Stimulated activated CD4-positive, alpha-beta T cell treated with anti-CD3 and anti-CD28 coated beads, TNF-alpha, amount 100 ng/mL, for 1 hour (primary cell): ENCODE measurements at regions not wholly inside any gene's neighbourhood (a gene's known extent, or its start where the extent isn't known, plus 50 kb on each side); places are given as distances from the start of the nearest gene placed in this dataset.

Experiments used
- DNase-seq, 3 donors: peaks; one replicate each; pipeline ENCODE4 v3.0.0-alpha.2; 2020; ENCODE audit warnings: low read depth in 3 of 3, low spot score in 1 of 3

GRCh38 chr9:79940919-79941318 lies 369.2 kb downstream of the TLE4 start:
- DNase-seq: no peak

- no peak for DNase-seq
Observed at GRCh38 chr9:79939819-79940218, 368.1 kb downstream of the TLE4 start.

- no peak for DNase-seq
Observed at GRCh38 chr9:79936336-79936735, 364.6 kb downstream of the TLE4 start.

GRCh38 chr9:79929285-79929684 lies 357.5 kb downstream of the TLE4 start:
- DNase-seq: no peak

- no peak for DNase-seq
Observed at GRCh38 chr9:79928661-79929223, 357.0 kb downstream of the TLE4 start.

- DNase-seq: no peak
Observed at GRCh38 chr9:79925326-79925725, 353.6 kb downstream of the TLE4 start.

- no peak for DNase-seq
Observed at GRCh38 chr9:79924836-79925235, 353.1 kb downstream of the TLE4 start.

- DNase-seq: no peak
Observed at GRCh38 chr9:79917421-79917820, 345.7 kb downstream of the TLE4 start.

- no peak for DNase-seq
Observed at GRCh38 chr9:79913867-79914266, 342.1 kb downstream of the TLE4 start.

- DNase-seq: no peak
Observed at GRCh38 chr9:79912318-79913070, 340.7 kb downstream of the TLE4 start.

GRCh38 chr9:79911724-79912123 lies 340.0 kb downstream of the TLE4 start:
- DNase-seq: no peak

- no peak for DNase-seq
Observed at GRCh38 chr9:79902825-79903600, 331.2 kb downstream of the TLE4 start.

GRCh38 chr9:79900754-79901153 lies 329.0 kb downstream of the TLE4 start:
- DNase-seq: no peak

GRCh38 chr9:79896390-79896980 lies 324.7 kb downstream of the TLE4 start:
- no peak for DNase-seq

GRCh38 chr9:79895232-79895631 lies 323.5 kb downstream of the TLE4 start:
- DNase-seq: no peak

- no peak for DNase-seq
Observed at GRCh38 chr9:79889369-79889768, 317.6 kb downstream of the TLE4 start.

- no peak for DNase-seq
Observed at GRCh38 chr9:79885093-79885857, 313.5 kb downstream of the TLE4 start.

GRCh38 chr9:79884546-79884945 lies 312.8 kb downstream of the TLE4 start:
- DNase-seq: no peak

GRCh38 chr9:79883073-79883645 lies 311.4 kb downstream of the TLE4 start:
- peak in 1 of 3 donors; percentile 15 for DNase-seq

- DNase-seq: no peak
Observed at GRCh38 chr9:79880626-79881025, 308.9 kb downstream of the TLE4 start.
